Endothelial cell (in vitro differentiated cells): ENCODE measurements at regions not wholly inside any gene's neighbourhood (a gene's known extent, or its start where the extent isn't known, plus 50 kb on each side); places are given as distances from the start of the nearest gene placed in this dataset.

ENCODE experiments used
- DNase-seq: peaks from one replicate; pipeline ENCODE4 v3.0.0; 2021; ENCODE audit warnings: low spot score
- H3K27ac Mint-ChIP-seq: one replicate; pipeline ENCODE4 v1.8.0; 2021; ENCODE audit warnings: mixed read lengths, inconsistent platforms; ENCODE audit not compliant: unreplicated experiment
- H3K27me3 Mint-ChIP-seq: one replicate; pipeline ENCODE4 v1.8.0; 2021; ENCODE audit warnings: mild to moderate bottlenecking, moderate library complexity, mixed read lengths, inconsistent platforms; ENCODE audit not compliant: unreplicated experiment
- H3K36me3 Mint-ChIP-seq: one replicate; pipeline ENCODE4 v1.8.0; 2021; ENCODE audit warnings: mild to moderate bottlenecking, low read depth, mixed read lengths, inconsistent platforms; ENCODE audit not compliant: unreplicated experiment
- H3K4me1 Mint-ChIP-seq: one replicate; pipeline ENCODE4 v1.8.0; 2021; ENCODE audit warnings: mild to moderate bottlenecking, mixed read lengths, inconsistent platforms; ENCODE audit not compliant: unreplicated experiment
- H3K4me3 Mint-ChIP-seq: one replicate; pipeline ENCODE4 v1.8.0; 2021; ENCODE audit warnings: mild to moderate bottlenecking, mixed read lengths, inconsistent platforms; ENCODE audit not compliant: unreplicated experiment
- H3K9me3 Mint-ChIP-seq: one replicate; pipeline ENCODE4 v1.8.0; 2021; ENCODE audit warnings: mixed read lengths, inconsistent platforms; ENCODE audit not compliant: unreplicated experiment
- CTCF ChIP-seq: fragments of 200-600 bp; sonication (generic); IDR thresholded peaks from one replicate; pipeline ENCODE4 v1.5.0; 2021; ENCODE audit warnings: antibody characterized with exemption; ENCODE audit not compliant: unreplicated experiment

GRCh38 chr20:48531505-48531904 is 296.3 kb downstream of the PREX1 start:
- no peaks in the 10 kb centered on the region for H3K9me3 Mint-ChIP-seq

GRCh38 chr20:48530957-48531356 is 296.8 kb downstream of the PREX1 start:
- no peaks in the 10 kb centered on the region for H3K36me3 Mint-ChIP-seq
- no peak for TF ChIP-seq CTCF

More at GRCh38 chr20:48531505-48531904, 296.3 kb downstream of the PREX1 start:
- Mint-ChIP-seq H3K4me3 (no peak overlapping the region), H3K4me1 (no peaks in the 10 kb centered on the region), H3K27me3 (peaks cover 7% of the 10 kb centered on the region), H3K36me3 (no peaks in the 10 kb centered on the region), H3K27ac (no peak overlapping the region)
- DNase-seq: no peak
- no peak for TF ChIP-seq CTCF

GRCh38 chr20:48528346-48528745 is 299.5 kb downstream of the PREX1 start:
- Mint-ChIP-seq H3K36me3 (no peaks in the 10 kb centered on the region), H3K27ac (no peak overlapping the region), H3K4me3 (no peak overlapping the region), H3K9me3 (no peaks in the 10 kb centered on the region), H3K4me1 (no peaks in the 10 kb centered on the region), H3K27me3 (peaks cover 4% of the 10 kb centered on the region)
- TF ChIP-seq CTCF: no peak
- no peak for DNase-seq

More at GRCh38 chr20:48530957-48531356, 296.8 kb downstream of the PREX1 start:
- H3K9me3 Mint-ChIP-seq: no peaks in the 10 kb centered on the region
- peaks cover 7% of the 10 kb centered on the region for H3K27me3 Mint-ChIP-seq
- H3K27ac Mint-ChIP-seq: no peak overlapping the region
- DNase-seq: no peak
- no peak overlapping the region for H3K4me3 Mint-ChIP-seq
- H3K4me1 Mint-ChIP-seq: no peaks in the 10 kb centered on the region

- Mint-ChIP-seq H3K27ac (no peak overlapping the region), H3K36me3 (no peaks in the 10 kb centered on the region), H3K4me3 (no peak overlapping the region), H3K4me1 (no peaks in the 10 kb centered on the region), H3K9me3 (no peaks in the 10 kb centered on the region), H3K27me3 (peaks cover 4% of the 10 kb centered on the region)
- no peak for TF ChIP-seq CTCF
- DNase-seq: no peak
These were observed 300.0 kb downstream of the PREX1 start for GRCh38 chr20:48527771-48528170.

GRCh38 chr20:48526936-48527335 is 300.9 kb downstream of the PREX1 start:
- no peaks in the 10 kb centered on the region for H3K36me3 Mint-ChIP-seq
- no peak for DNase-seq
- no peak for TF ChIP-seq CTCF
- no peaks in the 10 kb centered on the region for H3K4me1 Mint-ChIP-seq
- no peaks in the 10 kb centered on the region for H3K9me3 Mint-ChIP-seq
- no peak overlapping the region for H3K4me3 Mint-ChIP-seq
- H3K27me3 Mint-ChIP-seq: peaks cover 4% of the 10 kb centered on the region
- H3K27ac Mint-ChIP-seq: no peak overlapping the region
